ENCODE measurements at regions not wholly inside any gene's neighbourhood (a gene's known extent, or its start where the extent isn't known, plus 50 kb on each side); places are given as distances from the start of the nearest gene placed in this dataset.
"Not testable (repeated sequence)": the region's sequence is repeated elsewhere in the genome, so short reads cannot be mapped to it uniquely, and the experiment has no call there.

GRCh38 chr18:40259115-40259835 lies 1695.8 kb upstream of the PIK3C3 start:
- DNase-seq (ENCODE audit: low spot score) = no peak
- Histone ChIP-seq H3K27me3 (replicated peaks; ENCODE audit: insufficient read depth) (no peaks in the 10 kb centered on the region), H3K4me1 (ENCODE audit: control insufficient read depth in 1 of 2, low read depth in 2 of 2) (no peaks in the 10 kb centered on the region), H3K36me3 (no peaks in the 10 kb centered on the region), H3K27ac (no peak overlapping the region), H3K9me3 (no peaks in the 10 kb centered on the region), H3K4me3 (no peak overlapping the region)
- TF ChIP-seq, protein P1, sequence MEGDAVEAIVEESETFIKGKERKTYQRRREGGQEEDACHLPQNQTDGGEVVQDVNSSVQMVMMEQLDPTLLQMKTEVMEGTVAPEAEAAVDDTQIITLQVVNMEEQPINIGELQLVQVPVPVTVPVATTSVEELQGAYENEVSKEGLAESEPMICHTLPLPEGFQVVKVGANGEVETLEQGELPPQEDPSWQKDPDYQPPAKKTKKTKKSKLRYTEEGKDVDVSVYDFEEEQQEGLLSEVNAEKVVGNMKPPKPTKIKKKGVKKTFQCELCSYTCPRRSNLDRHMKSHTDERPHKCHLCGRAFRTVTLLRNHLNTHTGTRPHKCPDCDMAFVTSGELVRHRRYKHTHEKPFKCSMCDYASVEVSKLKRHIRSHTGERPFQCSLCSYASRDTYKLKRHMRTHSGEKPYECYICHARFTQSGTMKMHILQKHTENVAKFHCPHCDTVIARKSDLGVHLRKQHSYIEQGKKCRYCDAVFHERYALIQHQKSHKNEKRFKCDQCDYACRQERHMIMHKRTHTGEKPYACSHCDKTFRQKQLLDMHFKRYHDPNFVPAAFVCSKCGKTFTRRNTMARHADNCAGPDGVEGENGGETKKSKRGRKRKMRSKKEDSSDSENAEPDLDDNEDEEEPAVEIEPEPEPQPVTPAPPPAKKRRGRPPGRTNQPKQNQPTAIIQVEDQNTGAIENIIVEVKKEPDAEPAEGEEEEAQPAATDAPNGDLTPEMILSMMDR (IDR thresholded peaks at IDR 0.05) = no peak
- ATAC-seq (ENCODE audit: insufficient number of reproducible peaks, low FRiP score, low read depth) = no peak

GRCh38 chr18:40258311-40258710 lies 1696.7 kb upstream of the PIK3C3 start:
- TF ChIP-seq, protein P1 (IDR thresholded peaks at IDR 0.05) = no peak
- Histone ChIP-seq H3K4me1 (ENCODE audit: control insufficient read depth in 1 of 2, low read depth in 2 of 2) (no peaks in the 10 kb centered on the region), H3K27ac (no peak overlapping the region), H3K36me3 (no peaks in the 10 kb centered on the region), H3K27me3 (replicated peaks; ENCODE audit: insufficient read depth) (no peaks in the 10 kb centered on the region), H3K9me3 (no peaks in the 10 kb centered on the region), H3K4me3 (no peak overlapping the region)
- no peak for ATAC-seq (ENCODE audit: insufficient number of reproducible peaks, low FRiP score, low read depth)
- DNase-seq (ENCODE audit: low spot score) = no peak

GRCh38 chr18:40250236-40250635 lies 1704.8 kb upstream of the PIK3C3 start:
- ATAC-seq (ENCODE audit: insufficient number of reproducible peaks, low FRiP score, low read depth) = no peak
- DNase-seq (ENCODE audit: low spot score) = no peak
- TF ChIP-seq, protein P1 (IDR thresholded peaks at IDR 0.05) = no peak
- Histone ChIP-seq H3K4me1 (ENCODE audit: control insufficient read depth in 1 of 2, low read depth in 2 of 2) (no peaks in the 10 kb centered on the region), H3K27ac (no peak overlapping the region), H3K4me3 (no peak overlapping the region), H3K9me3 (no peaks in the 10 kb centered on the region), H3K36me3 (no peaks in the 10 kb centered on the region), H3K27me3 (replicated peaks; ENCODE audit: insufficient read depth) (no peaks in the 10 kb centered on the region)

- DNase-seq (ENCODE audit: low spot score) (no peak), ATAC-seq (ENCODE audit: insufficient number of reproducible peaks, low FRiP score, low read depth) (no peak)
- Histone ChIP-seq H3K27me3 (replicated peaks; ENCODE audit: insufficient read depth) (no peaks in the 10 kb centered on the region), H3K4me1 (ENCODE audit: control insufficient read depth in 1 of 2, low read depth in 2 of 2) (no peaks in the 10 kb centered on the region), H3K36me3 (no peaks in the 10 kb centered on the region), H3K9me3 (no peaks in the 10 kb centered on the region), H3K27ac (no peak overlapping the region), H3K4me3 (no peak overlapping the region)
- TF ChIP-seq, protein P1 (IDR thresholded peaks at IDR 0.05) = no peak
Measured at GRCh38 chr18:40249390-40250080, 1705.5 kb upstream of the PIK3C3 start.

DNA sequence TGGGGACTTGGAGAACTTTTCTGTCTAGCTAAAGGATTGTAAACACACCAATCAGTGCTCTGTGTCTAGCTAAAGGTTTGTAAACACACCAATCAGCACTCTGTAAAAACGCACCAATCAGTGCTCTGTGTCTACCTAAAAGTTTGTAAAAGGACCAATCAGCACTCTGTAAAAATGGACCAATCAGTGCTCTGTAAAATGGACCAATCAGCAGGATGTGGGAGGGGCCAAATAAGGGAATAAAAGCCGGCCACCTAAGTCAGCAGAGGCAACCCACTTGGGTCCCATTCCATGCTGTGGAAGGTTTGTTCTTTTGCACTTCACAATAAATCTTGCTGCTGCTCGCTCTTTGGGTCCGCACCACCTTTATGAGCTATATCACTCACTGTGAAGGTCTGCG lies 1709.4 kb upstream of the PIK3C3 start:
- ATAC-seq (ENCODE audit: insufficient number of reproducible peaks, low FRiP score, low read depth); H3K27ac ChIP-seq; H3K9me3 ChIP-seq; H3K4me1 ChIP-seq (ENCODE audit: control insufficient read depth in 1 of 2, low read depth in 2 of 2); DNase-seq (ENCODE audit: low spot score); H3K27me3 ChIP-seq (replicated peaks; ENCODE audit: insufficient read depth); H3K4me3 ChIP-seq; H3K36me3 ChIP-seq: not testable (repeated sequence)
